ENCODE measurements at regions not wholly inside any gene's neighbourhood (a gene's known extent, or its start where the extent isn't known, plus 50 kb on each side); places are given as distances from the start of the nearest gene placed in this dataset.

DNA sequence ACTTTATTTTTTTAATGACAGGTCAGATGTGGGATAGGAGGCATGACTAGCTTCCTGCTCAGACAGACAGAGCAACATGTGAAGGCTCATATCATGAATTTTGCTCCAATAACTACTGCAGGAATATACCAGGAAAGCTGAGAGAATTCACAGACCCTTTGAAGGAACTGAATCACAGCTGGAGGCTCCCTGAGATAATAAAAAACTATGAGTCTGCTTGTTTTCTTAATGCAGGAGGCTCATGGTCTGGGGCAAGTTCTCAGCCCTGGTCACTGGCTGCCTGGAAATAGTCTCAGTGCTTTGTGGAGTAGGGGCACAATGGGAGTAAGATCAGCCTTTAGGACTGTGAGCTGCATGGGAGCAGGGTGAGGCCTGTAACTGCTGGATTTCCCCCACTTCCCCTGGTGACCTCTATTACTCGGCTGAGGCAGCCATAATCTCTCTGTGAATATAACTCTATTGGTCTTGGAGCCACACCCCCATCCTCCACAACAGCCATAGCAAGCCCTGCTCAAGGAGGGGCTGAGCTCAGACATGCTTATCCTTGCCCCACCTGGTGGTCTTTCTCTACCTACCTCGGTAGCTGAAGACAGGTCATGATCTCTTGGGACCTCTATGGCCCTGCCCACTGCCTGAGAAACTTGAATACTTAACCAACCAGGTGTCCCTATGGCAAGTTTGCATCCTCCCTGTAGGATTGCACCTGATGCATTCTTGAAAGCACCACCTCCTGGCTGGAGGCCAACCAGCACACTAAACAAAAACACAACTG lies 281.6 kb upstream of the TMCO5A start:
- ChIA-PET POLR2A (no interaction called here), CTCF (interaction anchor here (1.2 to 1.3 kb wide), 2 partner anchors 34 to 62 kb away, joined by 3 read pairs; no protein-coding TSS in a partner anchor)
- Histone ChIP-seq H3K36me3 (replicated peaks in 1 of 2; ENCODE audit: control insufficient read depth in 1 of 2, insufficient read depth in 2 of 2, low read length in 1 of 2) (no peaks in the 10 kb centered on the region), H3K4me1 (ENCODE audit: control insufficient read depth in 1 of 2, insufficient read depth in 2 of 2, low read depth in 1 of 2, low read length in 1 of 2) (no peaks in the 10 kb centered on the region), H3K79me2 (ENCODE audit: insufficient read depth) (no peaks in the 10 kb centered on the region), H3K27me3 (ENCODE audit: insufficient read depth) (no peaks in the 10 kb centered on the region), H3F3A (replicated peaks; ENCODE audit: insufficient read depth) (no peaks in the 10 kb centered on the region), H3K9me2 (no peaks in the 10 kb centered on the region), H3K4me2 (no peak overlapping the region), H4K20me1 (ENCODE audit: insufficient read depth) (no peaks in the 10 kb centered on the region), H3K4me3 (ENCODE audit: low read depth in 2 of 2, low read length in 1 of 2) (no peak overlapping the region), H3K9ac (no peak overlapping the region), H3K9me3 (peaks cover 11% of the 10 kb centered on the region; the same call in 1 of the 2 replicates), H2AFZ (ENCODE audit: low read depth) (no peak overlapping the region), H3K27ac (ENCODE audit: low read depth in 2 of 2, low read length in 1 of 2) (no peak overlapping the region)
- WGBS (ENCODE audit: low lambda C conversion rate) = 19% methylated on average over 2 of the region's 2 CpGs
- no peak for DNase-seq
- no peak for TF ChIP-seq EZH2phosphoT487 (IDR thresholded peaks at IDR 0.05; ENCODE audit: borderline replicate concordance, low read depth)
- no peak for TF ChIP-seq FOXM1 (IDR thresholded peaks at IDR 0.05; ENCODE audit: low read depth)
- no peak for TF ChIP-seq TAF1 (IDR thresholded peaks at IDR 0.05; ENCODE audit: borderline replicate concordance, low read depth, low read length)
- TF ChIP-seq MEF2A (IDR thresholded peaks at IDR 0.05; ENCODE audit: borderline replicate concordance, low read depth) = no peak
- TF ChIP-seq RFX5 (IDR thresholded peaks at IDR 0.05; ENCODE audit: low read length) = no peak
- no peak for TF ChIP-seq JUND (IDR thresholded peaks at IDR 0.05)
- no peak for TF ChIP-seq GABPA (IDR thresholded peaks at IDR 0.05; ENCODE audit: low read depth)
- TF ChIP-seq PBX3 (IDR thresholded peaks at IDR 0.05) = no peak
- TF ChIP-seq TCF12 (IDR thresholded peaks at IDR 0.05) = no peak
- TF ChIP-seq SMC3 (IDR thresholded peaks at IDR 0.05; ENCODE audit: low read depth, low read length) = no peak

DNA sequence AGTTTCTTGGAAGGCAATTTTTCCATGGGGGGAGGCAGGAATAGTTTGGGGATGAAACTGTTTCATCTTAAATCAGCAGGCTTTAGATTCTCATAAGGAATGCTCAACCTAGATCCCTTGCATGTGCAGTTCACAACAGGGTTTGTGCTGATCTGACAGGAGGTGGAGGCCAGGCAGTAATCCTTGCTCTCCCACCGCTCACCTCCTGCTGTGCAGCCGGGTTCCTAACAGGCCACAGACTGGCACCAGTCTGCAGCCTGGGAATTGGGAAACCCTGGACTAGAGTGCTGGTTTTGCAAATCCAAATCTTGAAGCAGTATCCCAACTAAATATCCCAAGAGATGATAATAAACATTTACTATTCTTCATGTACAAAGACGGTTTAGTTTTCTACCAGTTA lies 256.3 kb upstream of the TMCO5A start:
- Histone ChIP-seq H4K20me1 (ENCODE audit: insufficient read depth) (no peaks in the 10 kb centered on the region), H3K4me1 (ENCODE audit: control insufficient read depth in 1 of 2, insufficient read depth in 2 of 2, low read depth in 1 of 2, low read length in 1 of 2) (no peaks in the 10 kb centered on the region), H3K9me2 (no peaks in the 10 kb centered on the region), H3K36me3 (replicated peaks in 1 of 2; ENCODE audit: control insufficient read depth in 1 of 2, insufficient read depth in 2 of 2, low read length in 1 of 2) (no peaks in the 10 kb centered on the region), H3K27me3 (ENCODE audit: insufficient read depth) (no peaks in the 10 kb centered on the region), H3K4me2 (no peak overlapping the region), H2AFZ (ENCODE audit: low read depth) (no peak overlapping the region), H3K9ac (no peak overlapping the region), H3K9me3 (no peaks in the 10 kb centered on the region), H3F3A (replicated peaks; ENCODE audit: insufficient read depth) (no peaks in the 10 kb centered on the region), H3K27ac (ENCODE audit: low read depth in 2 of 2, low read length in 1 of 2) (no peak overlapping the region), H3K4me3 (ENCODE audit: low read depth in 2 of 2, low read length in 1 of 2) (no peak overlapping the region), H3K79me2 (ENCODE audit: insufficient read depth) (no peaks in the 10 kb centered on the region; the same call in 1 of the 2 replicates)
- CTCF ChIA-PET = no interaction called here
- WGBS (ENCODE audit: low lambda C conversion rate) = 89% methylated on average over 3 of the region's 3 CpGs
- DNase-seq = no peak
- POLR2A ChIA-PET = no interaction called here
- TF ChIP-seq EP300 (IDR thresholded peaks at IDR 0.05; ENCODE audit: borderline replicate concordance in 1 of 2, low read depth in 1 of 2, low read length in 1 of 2) = no peak
- TF ChIP-seq POLR2AphosphoS5 (IDR thresholded peaks at IDR 0.05; ENCODE audit: low read depth, low read length) = no peak
- TF ChIP-seq FOSL2 (IDR thresholded peaks at IDR 0.05; ENCODE audit: borderline replicate concordance, low read depth) = no peak
- TF ChIP-seq REST (IDR thresholded peaks at IDR 0.05; ENCODE audit: low read depth, low read length) = no peak
- no peak for TF ChIP-seq SIN3A (IDR thresholded peaks at IDR 0.05; ENCODE audit: borderline replicate concordance, low read depth, low read length)
- no peak for TF ChIP-seq CHD2 (IDR thresholded peaks at IDR 0.05; ENCODE audit: low read length, partially characterized antibody)
- TF ChIP-seq FOXJ3 (CRISPR knock-in tag; IDR thresholded peaks at IDR 0.05) = no peak
- no peak for TF ChIP-seq YY1 (IDR thresholded peaks at IDR 0.05; ENCODE audit: low read depth)
- TF ChIP-seq, protein P1, sequence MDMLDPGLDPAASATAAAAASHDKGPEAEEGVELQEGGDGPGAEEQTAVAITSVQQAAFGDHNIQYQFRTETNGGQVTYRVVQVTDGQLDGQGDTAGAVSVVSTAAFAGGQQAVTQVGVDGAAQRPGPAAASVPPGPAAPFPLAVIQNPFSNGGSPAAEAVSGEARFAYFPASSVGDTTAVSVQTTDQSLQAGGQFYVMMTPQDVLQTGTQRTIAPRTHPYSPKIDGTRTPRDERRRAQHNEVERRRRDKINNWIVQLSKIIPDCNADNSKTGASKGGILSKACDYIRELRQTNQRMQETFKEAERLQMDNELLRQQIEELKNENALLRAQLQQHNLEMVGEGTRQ (IDR thresholded peaks at IDR 0.05; ENCODE audit: borderline replicate concordance, low read depth, low read length) = no peak
- TF ChIP-seq, protein P2, sequence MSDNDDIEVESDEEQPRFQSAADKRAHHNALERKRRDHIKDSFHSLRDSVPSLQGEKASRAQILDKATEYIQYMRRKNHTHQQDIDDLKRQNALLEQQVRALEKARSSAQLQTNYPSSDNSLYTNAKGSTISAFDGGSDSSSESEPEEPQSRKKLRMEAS (IDR thresholded peaks at IDR 0.05; ENCODE audit: low read depth) = no peak
- TF ChIP-seq FOXM1 (IDR thresholded peaks at IDR 0.05; ENCODE audit: low read depth) = no peak
- no peak for TF ChIP-seq GATA2 (CRISPR knock-in tag; IDR thresholded peaks at IDR 0.05)
- TF ChIP-seq SMC3 (IDR thresholded peaks at IDR 0.05; ENCODE audit: low read depth, low read length) = no peak
- TF ChIP-seq TCF12 (IDR thresholded peaks at IDR 0.05) = no peak

Measured in SK-N-SH (cell line).